A673 (cell line): ENCODE measurements at regions not wholly inside any gene's neighbourhood (a gene's known extent, or its start where the extent isn't known, plus 50 kb on each side); places are given as distances from the start of the nearest gene placed in this dataset.

Experiments
- EZH2 ChIP-seq: fragments of 200-600 bp; sonication (generic); IDR thresholded peaks from 2 replicates; pipeline ENCODE4 v1.6.1; 2017; ENCODE audit warnings: borderline replicate concordance, low read depth, mild to moderate bottlenecking, mixed read lengths, antibody characterized with exemption, low read length; ENCODE audit not compliant: poor library complexity, severe bottlenecking
- TF ChIP-seq, protein P1 (sequence below): fragments of 300-800, 200-600 bp; sonication (generic); conservative IDR thresholded peaks from 2 replicates; pipeline ENCODE4 v1.5.1; 2017; ENCODE audit warnings: low read depth, mild to moderate bottlenecking, antibody characterized with exemption, low read length, moderate library complexity, mixed read lengths

DNA sequence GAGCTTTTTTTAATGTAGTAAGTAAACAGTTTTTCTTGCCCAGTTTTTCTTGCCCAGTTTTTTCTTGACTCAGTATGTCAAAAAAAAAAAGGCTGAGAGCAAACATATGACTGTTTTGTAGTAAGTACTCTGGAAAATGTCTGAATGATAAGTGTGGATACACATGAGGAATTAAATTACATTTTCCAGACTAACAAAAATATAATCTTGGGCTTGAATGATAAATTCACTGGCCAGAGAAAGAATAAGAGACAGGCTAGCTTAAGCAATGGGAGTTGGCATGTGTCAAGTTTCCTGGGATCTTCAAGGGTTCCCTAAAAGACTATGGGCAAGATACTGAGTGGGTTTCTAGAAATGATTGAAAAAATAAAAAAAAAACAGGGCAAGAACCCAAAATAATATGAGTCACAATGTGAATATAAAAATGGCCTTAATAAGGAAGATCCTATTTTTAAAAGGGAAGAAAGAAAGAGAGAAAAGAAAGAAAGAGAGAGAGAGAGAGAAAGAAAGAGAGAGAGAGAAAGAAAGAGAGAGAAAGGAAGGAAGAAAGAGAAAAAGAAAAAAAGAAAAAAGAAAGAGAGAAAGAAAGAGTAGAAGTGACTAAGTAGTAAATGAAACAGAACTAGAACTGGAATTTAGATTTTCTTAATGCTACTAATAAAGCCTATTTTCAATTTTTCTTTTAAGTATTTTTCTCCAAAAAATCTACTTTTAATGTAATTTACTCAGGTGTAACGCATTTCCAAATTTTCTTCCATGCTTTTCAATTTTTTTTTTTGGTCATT, 60.2 kb downstream of the TFPI2 start:
- TF ChIP-seq, protein P1, sequence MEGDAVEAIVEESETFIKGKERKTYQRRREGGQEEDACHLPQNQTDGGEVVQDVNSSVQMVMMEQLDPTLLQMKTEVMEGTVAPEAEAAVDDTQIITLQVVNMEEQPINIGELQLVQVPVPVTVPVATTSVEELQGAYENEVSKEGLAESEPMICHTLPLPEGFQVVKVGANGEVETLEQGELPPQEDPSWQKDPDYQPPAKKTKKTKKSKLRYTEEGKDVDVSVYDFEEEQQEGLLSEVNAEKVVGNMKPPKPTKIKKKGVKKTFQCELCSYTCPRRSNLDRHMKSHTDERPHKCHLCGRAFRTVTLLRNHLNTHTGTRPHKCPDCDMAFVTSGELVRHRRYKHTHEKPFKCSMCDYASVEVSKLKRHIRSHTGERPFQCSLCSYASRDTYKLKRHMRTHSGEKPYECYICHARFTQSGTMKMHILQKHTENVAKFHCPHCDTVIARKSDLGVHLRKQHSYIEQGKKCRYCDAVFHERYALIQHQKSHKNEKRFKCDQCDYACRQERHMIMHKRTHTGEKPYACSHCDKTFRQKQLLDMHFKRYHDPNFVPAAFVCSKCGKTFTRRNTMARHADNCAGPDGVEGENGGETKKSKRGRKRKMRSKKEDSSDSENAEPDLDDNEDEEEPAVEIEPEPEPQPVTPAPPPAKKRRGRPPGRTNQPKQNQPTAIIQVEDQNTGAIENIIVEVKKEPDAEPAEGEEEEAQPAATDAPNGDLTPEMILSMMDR = no peak
- TF ChIP-seq EZH2 = no peak
